SJCRH30 (cell line): ENCODE measurements at regions not wholly inside any gene's neighbourhood (a gene's known extent, or its start where the extent isn't known, plus 50 kb on each side); places are given as distances from the start of the nearest gene placed in this dataset.

Source experiments
- DNase-seq, 2 experiments: peaks; one replicate each; pipeline ENCODE4 v3.0.0-alpha.2; 2015 to 2020
- H3K27ac ChIP-seq: fragments of 250-450 bp; sonication (Bioruptor Pico); 2 replicates; pipeline ENCODE4 v1.5.1; 2020; ENCODE audit warnings: mild to moderate bottlenecking, moderate library complexity
- H3K27me3 ChIP-seq: fragments of 250-450 bp; sonication (Bioruptor Pico); 2 replicates; pipeline ENCODE4 v1.5.1; 2020; ENCODE audit warnings: mild to moderate bottlenecking, moderate library complexity
- H3K36me3 ChIP-seq: fragments of 250-450 bp; sonication (Bioruptor Pico); 2 replicates; pipeline ENCODE4 v1.5.1; 2020; ENCODE audit warnings: mild to moderate bottlenecking, moderate library complexity
- H3K4me1 ChIP-seq: fragments of 250-450 bp; sonication (Bioruptor Pico); 2 replicates; pipeline ENCODE4 v1.5.1; 2020; ENCODE audit warnings: mild to moderate bottlenecking, moderate library complexity
- H3K4me3 ChIP-seq: fragments of 250-450 bp; sonication (Bioruptor Pico); 2 replicates; pipeline ENCODE4 v1.5.1; 2020; ENCODE audit warnings: mild to moderate bottlenecking, moderate library complexity
- H3K9me3 ChIP-seq: fragments of 250-450 bp; sonication (Bioruptor Pico); replicated peaks from 2 replicates; pipeline ENCODE4 v1.5.1; 2020; ENCODE audit warnings: mild to moderate bottlenecking, moderate library complexity

DNA sequence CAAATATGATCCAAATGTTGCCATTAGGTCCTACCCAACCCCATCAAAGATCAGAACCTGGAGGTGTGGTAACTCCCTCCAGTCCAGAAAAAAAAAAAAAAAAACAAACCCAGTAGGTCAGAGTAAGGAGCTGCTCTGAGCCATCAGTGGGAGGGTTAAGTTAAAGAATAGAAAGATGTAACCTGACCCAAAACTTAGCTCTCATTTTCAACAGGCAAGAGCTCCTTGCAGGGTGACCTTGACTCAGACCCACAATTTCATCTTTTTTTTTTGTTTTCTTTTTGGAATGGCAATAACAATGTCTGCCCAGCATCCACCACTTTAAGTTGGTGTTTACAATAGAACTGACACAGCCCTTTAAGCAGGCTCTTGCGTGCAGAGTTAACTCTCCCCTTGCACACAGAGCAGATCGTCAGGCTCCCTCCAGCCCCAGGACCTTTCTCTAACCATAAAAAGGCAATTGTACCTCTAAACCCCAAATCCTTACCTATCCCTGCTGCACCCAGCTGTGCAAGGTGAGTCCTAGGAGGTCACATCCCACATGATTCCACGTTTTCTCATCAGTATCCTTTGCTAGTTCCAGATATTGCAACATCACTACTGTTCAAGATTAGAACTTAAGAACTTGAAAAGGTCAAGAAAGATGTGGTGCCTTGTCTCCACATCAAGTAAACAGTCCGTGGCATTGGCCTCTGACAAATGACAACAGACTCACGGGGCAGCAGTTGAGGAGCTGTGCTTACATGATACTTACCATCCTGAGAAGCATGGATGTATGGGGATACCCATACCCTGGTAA is 178.6 kb upstream of the EEA1 start:
- no peak overlapping the region for H3K27ac ChIP-seq
- H3K9me3 ChIP-seq: no peaks in the 10 kb centered on the region
- H3K4me1 ChIP-seq: peaks cover 9% of the 10 kb centered on the region
- no peaks in the 10 kb centered on the region for H3K27me3 ChIP-seq
- H3K4me3 ChIP-seq: no peak overlapping the region
- no peak for DNase-seq
- no peaks in the 10 kb centered on the region for H3K36me3 ChIP-seq

DNA sequence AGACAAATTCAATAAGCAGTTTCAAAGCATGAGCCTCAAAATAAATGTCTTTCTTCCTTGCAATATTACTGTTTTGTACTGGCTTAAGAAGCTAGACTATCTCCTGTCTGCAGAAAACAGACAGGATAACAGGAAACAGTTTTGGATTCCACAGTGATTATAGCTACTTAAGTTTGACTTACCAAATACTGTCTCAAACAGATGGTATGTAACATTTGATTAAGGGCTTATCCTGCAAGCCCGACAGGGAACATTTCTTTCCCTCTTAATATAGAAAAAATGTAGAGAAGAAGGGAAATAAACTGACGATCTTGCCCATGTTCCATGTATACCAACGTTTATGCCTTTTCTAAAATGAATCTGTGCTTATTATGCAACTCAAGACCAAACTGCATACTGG is 179.9 kb upstream of the EEA1 start:
- Histone ChIP-seq H3K4me3 (no peak overlapping the region), H3K36me3 (no peaks in the 10 kb centered on the region), H3K27me3 (no peaks in the 10 kb centered on the region), H3K27ac (no peak overlapping the region), H3K9me3 (no peaks in the 10 kb centered on the region), H3K4me1 (peaks cover 9% of the 10 kb centered on the region)
- DNase-seq: no peak

DNA sequence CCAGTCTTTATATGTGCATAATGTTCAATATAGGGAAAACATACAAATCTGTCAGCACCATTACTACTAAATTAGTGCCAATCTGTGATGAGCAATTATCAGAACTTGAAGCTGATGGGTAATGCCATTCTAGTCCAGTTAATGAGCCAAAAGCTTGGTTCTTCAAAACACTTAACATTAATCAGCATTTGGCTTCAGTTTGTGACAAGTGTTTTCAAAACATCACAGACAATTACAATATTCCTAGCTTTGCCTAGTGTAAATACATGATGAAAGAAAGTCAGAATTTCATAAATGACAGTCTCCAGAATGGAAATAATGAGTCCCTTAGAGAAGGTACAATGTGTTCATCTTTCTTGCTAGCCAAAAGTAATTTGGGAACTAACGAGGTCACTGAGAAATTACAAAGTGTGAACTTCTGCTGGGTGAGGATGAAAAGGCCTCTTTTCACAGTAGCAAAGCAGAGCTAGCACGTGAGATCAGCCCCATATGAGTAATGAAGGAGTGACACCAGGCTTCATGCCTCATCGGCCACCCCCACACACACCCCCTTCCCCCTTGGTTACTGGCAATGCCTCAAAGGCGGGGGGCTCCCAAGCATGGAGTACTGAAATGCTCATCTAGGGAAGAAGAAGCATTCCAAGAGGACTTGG is 180.6 kb upstream of the EEA1 start:
- H3K36me3 ChIP-seq: no peaks in the 10 kb centered on the region
- H3K4me3 ChIP-seq: no peak overlapping the region
- H3K27ac ChIP-seq: no peak overlapping the region
- no peak for DNase-seq
- peaks cover 9% of the 10 kb centered on the region for H3K4me1 ChIP-seq
- H3K9me3 ChIP-seq: no peaks in the 10 kb centered on the region
- no peaks in the 10 kb centered on the region for H3K27me3 ChIP-seq

DNA sequence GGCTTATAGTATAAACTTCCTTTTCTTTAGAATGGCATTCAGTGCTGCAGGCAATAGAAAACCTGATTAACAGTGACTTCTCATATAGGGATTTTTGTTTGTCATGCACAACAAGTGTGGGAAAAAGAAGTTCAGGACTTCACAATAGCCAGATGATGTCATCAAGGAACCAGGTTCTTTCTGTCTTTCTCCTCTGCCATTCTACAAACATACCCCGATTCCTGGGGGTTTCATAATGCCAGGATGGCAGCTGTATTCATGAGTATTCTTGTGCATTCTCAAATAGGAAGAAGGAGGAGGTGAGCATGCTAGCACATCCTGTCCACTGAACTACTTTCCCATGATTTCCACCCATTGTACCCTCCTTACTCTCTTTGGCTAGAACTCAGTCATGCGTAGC is 182.7 kb upstream of the EEA1 start:
- Histone ChIP-seq H3K27me3 (no peaks in the 10 kb centered on the region), H3K36me3 (no peaks in the 10 kb centered on the region), H3K4me3 (no peak overlapping the region), H3K9me3 (no peaks in the 10 kb centered on the region), H3K4me1 (peaks cover 17% of the 10 kb centered on the region), H3K27ac (no peak overlapping the region)
- DNase-seq: no peak

DNA sequence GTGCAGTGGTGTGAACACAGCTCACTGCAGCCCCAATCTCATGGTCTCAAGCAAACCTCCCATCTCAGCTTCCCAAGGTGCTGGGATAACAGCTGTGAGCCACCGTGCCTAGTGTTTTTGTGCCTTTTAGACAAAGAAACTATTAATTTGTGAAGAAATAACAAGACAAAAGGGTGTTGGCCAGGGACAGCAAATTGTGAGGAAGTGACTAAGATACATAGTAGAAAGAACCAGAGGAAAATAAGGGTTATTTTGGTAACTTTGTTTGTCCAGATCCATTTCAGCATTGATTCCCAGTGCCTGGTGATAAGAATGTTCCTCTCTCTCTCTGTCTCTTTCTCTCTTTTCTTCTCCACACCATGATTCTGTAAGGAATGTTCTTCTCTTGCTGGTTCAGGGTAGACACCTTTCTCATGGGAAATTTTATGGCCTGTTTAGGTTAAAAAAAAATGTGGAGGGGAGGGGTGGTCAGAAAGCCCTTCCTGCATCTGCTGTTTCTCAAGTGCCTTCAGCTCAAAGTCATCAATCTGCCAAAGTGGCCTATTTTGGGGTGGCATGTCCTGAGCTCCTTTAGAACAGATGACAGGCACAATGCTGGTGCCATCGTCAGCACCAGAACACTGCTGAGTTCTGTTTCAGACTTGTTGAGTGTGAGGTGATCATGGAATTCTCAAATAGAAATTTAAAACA is 184.4 kb upstream of the EEA1 start:
- Histone ChIP-seq H3K9me3 (no peaks in the 10 kb centered on the region), H3K36me3 (no peaks in the 10 kb centered on the region), H3K27me3 (no peaks in the 10 kb centered on the region), H3K4me3 (no peak overlapping the region), H3K4me1 (peaks cover 9% of the 10 kb centered on the region), H3K27ac (no peak overlapping the region)
- DNase-seq: no peak

DNA sequence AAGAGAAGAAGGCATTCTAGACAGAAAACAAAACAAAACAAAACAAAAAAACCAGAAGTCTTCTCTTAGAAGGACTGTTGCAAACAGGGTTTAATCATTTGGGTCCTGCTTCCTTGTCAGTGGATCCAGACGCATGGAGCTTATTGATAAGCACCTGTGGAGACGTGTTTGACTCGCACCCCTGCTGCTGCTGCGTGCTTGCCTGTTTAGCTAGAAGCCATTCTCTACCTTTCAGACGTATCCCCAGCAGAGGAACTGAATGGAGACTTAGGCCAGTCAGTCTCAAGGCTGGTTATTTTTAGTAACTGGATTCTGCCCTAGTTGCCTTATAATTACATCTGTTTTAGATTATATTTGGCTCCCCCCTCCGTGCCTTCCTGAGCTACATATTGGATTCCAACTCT is 186.1 kb upstream of the EEA1 start:
- Histone ChIP-seq H3K27me3 (no peaks in the 10 kb centered on the region), H3K27ac (no peak overlapping the region), H3K9me3 (no peaks in the 10 kb centered on the region), H3K4me1 (peaks cover 8% of the 10 kb centered on the region; the same call in 1 of the 2 replicates), H3K4me3 (no peak overlapping the region), H3K36me3 (no peaks in the 10 kb centered on the region)
- DNase-seq: no peak

DNA sequence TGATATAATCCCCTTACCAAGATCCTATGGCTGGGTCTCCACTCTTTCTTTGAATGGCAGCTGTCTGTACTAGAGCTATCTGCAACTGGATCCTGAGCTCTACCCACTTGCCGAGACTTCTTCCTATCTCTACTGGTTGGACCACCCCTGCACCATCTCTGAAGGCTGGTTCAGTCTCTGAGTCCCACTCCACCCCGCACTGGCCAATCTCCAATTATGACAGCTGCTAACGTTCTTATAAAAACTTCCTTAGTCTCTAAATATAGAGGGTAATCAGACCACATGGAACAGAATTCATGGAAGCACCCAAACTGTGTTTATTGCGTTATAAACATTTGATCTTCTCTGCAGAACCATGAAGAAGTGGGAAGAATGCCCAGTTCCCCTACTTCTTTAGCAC is 186.6 kb upstream of the EEA1 start:
- Histone ChIP-seq H3K9me3 (no peaks in the 10 kb centered on the region), H3K27me3 (no peaks in the 10 kb centered on the region), H3K36me3 (no peaks in the 10 kb centered on the region), H3K27ac (no peak overlapping the region), H3K4me3 (no peak overlapping the region), H3K4me1 (peaks cover 8% of the 10 kb centered on the region; the same call in 1 of the 2 replicates)
- DNase-seq: peak; percentile 51 to 65

DNA sequence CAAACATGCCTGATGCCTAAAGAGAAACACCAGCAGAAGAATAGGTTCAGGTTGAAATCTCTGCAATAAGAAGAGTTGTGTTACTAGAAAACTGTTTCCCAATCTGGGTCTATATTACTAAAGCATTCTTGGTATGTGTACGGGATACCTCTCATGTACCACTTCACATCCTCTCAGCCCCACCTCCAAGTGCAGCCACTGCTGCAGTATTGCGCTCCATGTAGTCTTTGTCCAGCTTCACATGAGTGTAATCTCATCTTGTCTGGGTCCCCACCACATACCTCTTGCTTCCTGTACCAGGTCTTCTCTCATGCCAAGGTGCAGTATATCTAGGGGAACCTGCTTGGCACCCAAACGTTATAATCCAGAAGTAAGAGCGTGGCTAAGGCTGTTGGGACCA is 187.5 kb upstream of the EEA1 start:
- H3K36me3 ChIP-seq: no peaks in the 10 kb centered on the region
- no peak overlapping the region for H3K4me3 ChIP-seq
- no peaks in the 10 kb centered on the region for H3K9me3 ChIP-seq
- no peak overlapping the region for H3K27ac ChIP-seq
- no peak for DNase-seq
- H3K4me1 ChIP-seq: peaks cover 8% of the 10 kb centered on the region; the same call in 1 of the 2 replicates
- H3K27me3 ChIP-seq: no peaks in the 10 kb centered on the region

DNA sequence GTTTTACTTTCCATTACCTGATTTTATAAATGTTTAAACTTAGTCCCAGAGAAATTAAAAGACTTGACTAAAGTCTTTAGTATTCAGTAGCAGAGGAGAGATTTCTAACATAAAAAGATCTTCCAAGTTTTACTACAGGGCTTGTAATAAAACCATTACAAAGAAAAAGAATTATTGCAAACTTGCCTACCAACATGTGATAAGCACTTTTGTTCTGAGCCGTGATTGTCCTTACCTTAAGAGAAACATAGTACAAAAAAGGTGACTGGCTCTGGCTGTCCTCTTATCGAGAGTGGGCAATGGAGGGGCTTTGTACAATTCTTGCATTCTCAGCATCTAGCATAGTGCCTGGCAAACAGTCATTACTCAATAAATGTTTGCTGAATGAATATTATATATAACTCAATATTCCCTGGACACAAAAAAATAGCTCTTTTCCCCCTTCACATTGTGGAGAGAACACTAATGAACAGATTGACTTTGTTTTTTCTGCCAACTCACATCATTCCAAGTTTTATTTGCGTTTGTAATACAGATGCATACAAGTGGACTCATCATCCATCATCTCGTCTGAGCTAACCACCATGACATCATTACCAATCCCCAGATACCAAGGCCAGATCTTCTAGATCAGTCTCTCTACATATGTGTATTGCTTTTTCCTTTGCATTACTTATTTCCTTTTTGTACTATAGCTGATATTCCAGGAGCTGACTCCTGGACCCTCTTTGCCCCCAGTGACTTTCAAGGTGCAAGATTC is 192.8 kb upstream of the EEA1 start:
- no peak for DNase-seq
- H3K27ac ChIP-seq: no peak overlapping the region

DNA sequence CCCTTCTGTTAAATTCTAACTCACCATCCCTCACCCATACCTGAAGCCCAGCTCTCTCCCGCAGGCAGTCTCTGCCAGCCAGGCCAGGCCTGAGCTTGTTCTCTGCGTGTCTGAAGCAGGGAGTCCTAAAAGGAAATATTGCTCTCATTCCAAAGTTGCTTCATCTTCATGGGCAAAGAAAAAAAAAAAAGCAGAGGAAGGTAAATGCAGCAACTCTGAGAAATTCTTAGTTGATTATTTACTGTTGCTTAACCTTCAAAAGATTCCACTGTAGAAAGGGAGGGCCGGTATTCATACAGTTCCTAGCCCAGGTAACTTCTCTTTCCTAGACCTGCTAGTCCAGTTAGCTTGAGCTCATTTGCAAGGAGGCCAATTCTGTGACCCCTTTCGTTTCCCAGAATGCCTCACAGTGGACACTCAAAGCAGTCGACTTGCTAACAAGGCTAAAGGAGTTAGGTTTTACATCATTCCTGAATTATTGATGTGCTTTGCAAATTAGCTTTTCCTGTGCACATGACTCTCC is 193.5 kb upstream of the EEA1 start:
- Histone ChIP-seq H3K27me3 (no peaks in the 10 kb centered on the region), H3K36me3 (no peaks in the 10 kb centered on the region), H3K9me3 (no peaks in the 10 kb centered on the region), H3K27ac (no peak overlapping the region), H3K4me1 (peaks cover 2% of the 10 kb centered on the region; the same call in 1 of the 2 replicates), H3K4me3 (no peak overlapping the region)
- DNase-seq: no peak

More for the DNA sequence above, 192.8 kb upstream of the EEA1 start:
- Histone ChIP-seq H3K4me1 (no peaks in the 10 kb centered on the region), H3K27me3 (no peaks in the 10 kb centered on the region), H3K9me3 (no peaks in the 10 kb centered on the region), H3K4me3 (no peak overlapping the region), H3K36me3 (no peaks in the 10 kb centered on the region)

DNA sequence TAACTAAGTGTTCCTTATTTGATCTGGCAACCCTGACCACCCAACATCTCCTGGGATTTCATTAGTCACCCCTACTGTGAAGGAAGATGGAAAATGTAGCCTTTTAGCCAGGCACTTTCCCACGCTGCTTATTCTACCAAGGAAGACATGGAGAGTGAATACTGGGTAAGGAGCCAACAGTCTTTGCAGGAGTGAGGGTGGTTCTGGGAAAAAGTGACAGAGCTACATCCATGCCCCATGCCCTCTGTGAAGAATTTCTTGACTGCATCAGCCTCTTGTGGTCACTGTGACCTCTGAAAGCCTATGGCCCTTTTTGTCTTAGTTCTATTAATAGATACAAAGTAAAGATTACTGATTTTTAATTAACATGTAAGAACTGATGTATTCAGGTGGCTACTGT is 196.0 kb upstream of the EEA1 start:
- H3K27me3 ChIP-seq: no peaks in the 10 kb centered on the region
- no peak overlapping the region for H3K4me3 ChIP-seq
- H3K36me3 ChIP-seq: no peaks in the 10 kb centered on the region
- no peaks in the 10 kb centered on the region for H3K9me3 ChIP-seq
- H3K27ac ChIP-seq: no peak overlapping the region
- H3K4me1 ChIP-seq: peaks cover 5% of the 10 kb centered on the region; the same call in 1 of the 2 replicates
- no peak for DNase-seq

DNA sequence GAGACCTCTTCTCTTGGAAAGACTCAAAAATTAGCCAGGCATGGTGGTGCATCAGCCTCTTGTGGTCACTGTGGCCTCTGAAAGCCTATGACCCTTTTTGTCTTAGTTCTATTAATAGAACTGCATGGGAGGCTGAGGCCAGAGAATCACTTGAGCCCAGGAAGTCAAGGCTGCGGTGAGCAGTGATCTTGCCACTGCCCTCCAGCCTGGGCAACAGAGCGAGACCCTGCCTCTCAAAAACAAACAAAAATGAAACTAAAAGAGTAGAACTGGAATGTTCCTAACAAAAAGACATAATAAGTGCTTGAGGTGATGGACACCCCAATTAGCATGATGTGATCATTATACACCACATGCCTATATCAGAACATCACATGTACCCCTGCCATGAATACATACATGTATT is 197.0 kb upstream of the EEA1 start:
- no peak overlapping the region for H3K4me3 ChIP-seq
- no peaks in the 10 kb centered on the region for H3K36me3 ChIP-seq
- no peak overlapping the region for H3K27ac ChIP-seq
- peaks cover 5% of the 10 kb centered on the region; the same call in 1 of the 2 replicates for H3K4me1 ChIP-seq
- H3K27me3 ChIP-seq: no peaks in the 10 kb centered on the region
- DNase-seq: no peak
- H3K9me3 ChIP-seq: no peaks in the 10 kb centered on the region

DNA sequence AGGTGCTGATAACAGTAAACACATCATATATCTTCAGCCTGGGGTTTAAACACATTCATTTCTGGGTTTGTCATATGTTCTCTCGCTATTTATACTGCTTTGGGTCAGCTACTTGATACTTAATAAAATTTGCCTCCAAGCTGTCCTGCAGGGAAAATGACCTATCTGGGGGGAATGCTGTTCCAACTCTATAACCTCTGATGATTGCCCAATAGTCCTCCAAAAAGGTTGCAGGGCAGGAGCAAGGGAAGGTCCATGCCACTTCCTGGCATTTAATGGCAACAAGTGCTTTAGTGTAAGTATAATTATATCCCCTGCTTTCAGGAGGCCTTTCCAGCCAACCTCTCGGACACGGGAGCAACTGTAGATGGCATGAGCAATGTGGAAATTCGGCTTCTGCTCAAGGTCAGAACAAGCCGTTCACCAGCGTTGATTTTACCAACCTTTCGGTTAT is 198.0 kb upstream of the EEA1 start:
- no peak overlapping the region for H3K4me3 ChIP-seq
- H3K27ac ChIP-seq: no peak overlapping the region
- no peaks in the 10 kb centered on the region for H3K36me3 ChIP-seq
- peaks cover 5% of the 10 kb centered on the region; the same call in 1 of the 2 replicates for H3K4me1 ChIP-seq
- no peak for DNase-seq
- H3K9me3 ChIP-seq: no peaks in the 10 kb centered on the region
- no peaks in the 10 kb centered on the region for H3K27me3 ChIP-seq

DNA sequence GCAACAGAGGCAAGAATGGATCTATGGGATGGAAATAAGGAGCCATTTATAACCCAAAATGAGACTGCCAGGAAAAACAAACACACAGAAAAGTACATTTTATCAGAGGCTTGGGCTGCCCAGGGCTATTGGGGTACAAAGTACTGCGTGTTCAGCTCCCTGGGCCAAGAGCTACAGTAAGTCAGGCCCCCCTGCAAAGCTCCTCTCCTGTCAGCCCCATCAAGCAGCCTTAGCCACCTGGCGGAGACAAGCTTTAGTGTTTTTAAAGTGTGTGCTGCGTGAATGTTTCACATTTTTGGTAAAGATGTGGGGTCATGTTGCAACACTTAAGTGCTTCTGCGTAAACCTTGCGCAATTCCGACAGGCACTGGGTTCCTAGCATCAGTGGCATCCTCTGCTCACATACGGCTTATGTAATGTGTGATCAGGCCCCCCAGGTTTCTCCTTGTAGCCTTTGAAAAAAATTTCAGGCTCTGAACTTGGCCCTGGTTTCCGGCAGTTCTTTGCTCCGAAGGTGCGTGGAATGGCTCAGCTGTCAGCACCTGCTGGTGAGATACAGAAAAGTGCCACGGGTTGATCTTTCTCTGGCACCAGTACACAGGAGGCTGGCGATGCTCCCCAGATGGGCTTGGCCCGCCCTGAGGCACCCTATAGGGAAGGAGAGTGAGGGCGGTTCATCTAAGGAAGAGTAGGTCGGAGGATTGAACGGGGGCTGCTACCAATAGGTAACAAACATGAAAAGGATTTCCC is 198.7 kb upstream of the EEA1 start:
- H3K36me3 ChIP-seq: no peaks in the 10 kb centered on the region
- no peak overlapping the region for H3K27ac ChIP-seq
- H3K4me1 ChIP-seq: peaks cover 5% of the 10 kb centered on the region; the same call in 1 of the 2 replicates
- no peaks in the 10 kb centered on the region for H3K9me3 ChIP-seq
- peak; percentile 16 to 46 for DNase-seq
- H3K27me3 ChIP-seq: no peaks in the 10 kb centered on the region
- H3K4me3 ChIP-seq: no peak overlapping the region
